Pancreas (tissue), 10 donors: ENCODE measurements at regions not wholly inside any gene's neighbourhood (a gene's known extent, or its start where the extent isn't known, plus 50 kb on each side); places are given as distances from the start of the nearest gene placed in this dataset.

Experiments
- ATAC-seq, 4 donors: fragments of 200-7000 bp; cut with Tn5 transposase; one replicate each; pipeline versions ENCODE4 v1.8.0 to v1.9.1; 2020; ENCODE audit warnings: mild to moderate bottlenecking in 4 of 4, moderate library complexity in 4 of 4
- DNase-seq, 6 donors: peaks; one replicate each; pipeline ENCODE4 v3.0.0-alpha.2; 2020
- FAIRE-seq: peaks from 2 replicates; lab custom pipeline; 2012; peaks lifted over from hg19 to GRCh38; lab: Jason Lieb, UNC
- H3K27ac ChIP-seq, 4 donors: fragments of 200-600 bp; sonication (generic); 1 replicate in 3 of 4; 2 replicates in 1 of 4; pipeline versions ENCODE4 v1.5.0 to v1.8.0; 2020
- H3K27me3 ChIP-seq, 4 donors: fragments of 200-600 bp; one replicate each; pipeline ENCODE4 v1.8.0; 2021
- H3K36me3 ChIP-seq, 3 donors: fragments of 200-600 bp; sonication (generic) in 1 of 3; one replicate each; pipeline versions ENCODE4 v1.5.0 to v1.8.0; 2020 to 2021
- H3K4me1 ChIP-seq, 3 donors: fragments of 200-600 bp; one replicate each; pipeline ENCODE4 v1.8.0; 2021
- H3K4me3 ChIP-seq, 4 donors: fragments of 200-600 bp; sonication (generic) in 2 of 4; one replicate each; pipeline versions ENCODE4 v1.5.0 to v1.8.0; 2020 to 2021
- H3K9me3 ChIP-seq, 4 donors: fragments of 200-600 bp; one replicate each; pipeline ENCODE4 v1.8.0; 2021
- WGBS, 2 donors: extraction: QIAGEN DNeasy Blood & Tissue Kit; methylation state at CpG; one replicate each; pipeline ENCODE4 v1.1.7; 2013; 5-methylcytosine and 5-hydroxymethylcytosine counted together
- intact Hi-C, 3 donors: fragments of 100-400 bp; cut with DNase I; formaldehyde crosslinking; loops; one replicate each; pipeline versions ENCODE4 v1.11.1 to v1.14.2; 2022
- TF ChIP-seq, protein P1 (sequence below), 4 donors: fragments of 200-600 bp; sonication (generic) in 3 of 4; IDR thresholded peaks; one replicate each; pipeline versions ENCODE4 v1.5.0 to v1.8.0; 2021; ENCODE audit warnings: antibody characterized with exemption in 4 of 4
- donor health status: healthy with polysubstance abuse.
- donor health status: DM: no; HTN: no; CAD: no; lungs with moderate emphysema.
- donor health status: DM: no; HTN: no; CAD: no.
- donor health status: control.
- donor health status: control.
- donor health status: Bipolar disorder and iron deficiency.
- donor health status: DM: yes; HTN: yes; CAD: no.
- donor health status: DM: no; HTN: no; CAD: no.
- donor health status: DM: no; HTN: no; CAD: no.
- donor health status: DM: yes; HTN: yes; CAD: no.

DNA sequence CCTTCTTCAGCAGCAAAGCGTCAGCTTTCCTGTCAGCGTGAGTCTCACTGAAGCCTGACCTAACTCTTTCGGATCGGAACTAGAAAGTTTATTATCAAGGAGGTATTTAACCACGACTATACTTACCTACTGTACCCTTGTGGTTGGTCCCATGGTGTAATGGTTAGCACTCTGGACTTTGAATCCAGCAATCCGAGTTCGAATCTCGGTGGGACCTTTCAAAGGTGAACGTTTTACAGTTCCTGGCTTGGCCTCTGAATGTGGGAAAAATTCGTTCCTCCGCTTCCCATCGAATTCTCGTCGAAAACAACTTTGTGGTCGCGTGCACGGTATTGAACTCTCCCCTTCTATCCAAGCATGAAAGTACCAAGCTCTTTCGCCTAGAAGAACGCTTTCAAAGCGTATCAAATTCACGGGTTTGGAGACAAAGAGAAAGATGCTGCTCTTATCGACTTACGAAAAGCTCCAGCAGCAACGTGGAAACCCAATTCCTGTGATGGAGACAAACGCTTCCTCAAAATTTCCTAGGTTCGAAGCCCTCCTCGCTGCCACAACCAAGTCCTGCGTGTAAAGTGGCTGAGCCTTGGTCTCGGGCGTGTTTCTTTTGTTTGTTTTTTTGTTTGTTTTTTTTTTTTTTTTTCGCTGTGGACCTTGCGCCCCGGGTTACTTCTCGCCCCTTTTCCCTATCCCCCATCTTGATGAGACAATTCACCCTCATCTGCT lies 63.7 kb downstream of the GPX5 start:
- H3K27ac ChIP-seq: no peak overlapping the region
- no peak overlapping the region for H3K4me3 ChIP-seq
- peak in 3 of 6 donors; percentile 25 to 56 (median 30) for DNase-seq
- H3K36me3 ChIP-seq: no peaks in the 10 kb centered on the region
- 7% methylated on average over 34 of the region's 34 CpGs for WGBS, 2 donors
- TF ChIP-seq, protein P1, sequence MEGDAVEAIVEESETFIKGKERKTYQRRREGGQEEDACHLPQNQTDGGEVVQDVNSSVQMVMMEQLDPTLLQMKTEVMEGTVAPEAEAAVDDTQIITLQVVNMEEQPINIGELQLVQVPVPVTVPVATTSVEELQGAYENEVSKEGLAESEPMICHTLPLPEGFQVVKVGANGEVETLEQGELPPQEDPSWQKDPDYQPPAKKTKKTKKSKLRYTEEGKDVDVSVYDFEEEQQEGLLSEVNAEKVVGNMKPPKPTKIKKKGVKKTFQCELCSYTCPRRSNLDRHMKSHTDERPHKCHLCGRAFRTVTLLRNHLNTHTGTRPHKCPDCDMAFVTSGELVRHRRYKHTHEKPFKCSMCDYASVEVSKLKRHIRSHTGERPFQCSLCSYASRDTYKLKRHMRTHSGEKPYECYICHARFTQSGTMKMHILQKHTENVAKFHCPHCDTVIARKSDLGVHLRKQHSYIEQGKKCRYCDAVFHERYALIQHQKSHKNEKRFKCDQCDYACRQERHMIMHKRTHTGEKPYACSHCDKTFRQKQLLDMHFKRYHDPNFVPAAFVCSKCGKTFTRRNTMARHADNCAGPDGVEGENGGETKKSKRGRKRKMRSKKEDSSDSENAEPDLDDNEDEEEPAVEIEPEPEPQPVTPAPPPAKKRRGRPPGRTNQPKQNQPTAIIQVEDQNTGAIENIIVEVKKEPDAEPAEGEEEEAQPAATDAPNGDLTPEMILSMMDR (IDR thresholded peaks at IDR 0.05): no peak
- no peak for FAIRE-seq
- H3K4me1 ChIP-seq: peaks cover 0 to 19% (median 4%) of the 10 kb centered on the region in 3 donors
- intact Hi-C loops: no loop called here
- H3K27me3 ChIP-seq: peaks cover 0 to 16% (median 2%) of the 10 kb centered on the region in 4 donors
- ATAC-seq: peak; percentile 19 to 58 (median 50)
- H3K9me3 ChIP-seq: no peaks in the 10 kb centered on the region

DNA sequence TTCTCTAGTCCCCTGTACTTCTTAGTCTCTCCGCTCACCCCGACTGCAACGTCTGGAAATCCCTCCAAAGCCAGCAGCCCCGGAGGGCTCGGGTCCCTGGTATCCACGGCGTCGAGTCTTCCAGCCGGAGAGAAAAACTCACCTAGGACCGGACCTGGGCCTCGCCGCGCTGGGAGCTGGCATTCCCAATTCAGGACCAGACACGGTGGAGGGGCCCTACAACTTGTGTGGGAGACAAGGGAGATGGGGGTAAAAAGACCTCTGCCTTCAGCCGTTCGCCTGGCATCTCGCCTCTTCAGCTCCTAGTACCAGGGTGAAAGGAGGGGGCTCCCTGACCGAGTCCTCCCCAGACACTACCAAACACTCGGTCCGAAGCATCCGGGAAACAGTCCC lies 64.3 kb downstream of the GPX5 start:
- Histone ChIP-seq H3K27me3 (peaks cover 0 to 18% (median 2%) of the 10 kb centered on the region in 4 donors), H3K36me3 (no peaks in the 10 kb centered on the region), H3K4me3 (no peak overlapping the region), H3K27ac (no peak overlapping the region), H3K4me1 (peaks cover 0 to 17% (median 4%) of the 10 kb centered on the region in 3 donors), H3K9me3 (no peaks in the 10 kb centered on the region)
- peak in 1 of 6 donors; percentile 45 for DNase-seq
- TF ChIP-seq, protein P1 (IDR thresholded peaks at IDR 0.05): no peak
- WGBS, 2 donors: 38 to 40% methylated on average over 21 of the region's 21 CpGs
- intact Hi-C loops: no loop called here
- no peak for ATAC-seq
- no peak for FAIRE-seq

DNA sequence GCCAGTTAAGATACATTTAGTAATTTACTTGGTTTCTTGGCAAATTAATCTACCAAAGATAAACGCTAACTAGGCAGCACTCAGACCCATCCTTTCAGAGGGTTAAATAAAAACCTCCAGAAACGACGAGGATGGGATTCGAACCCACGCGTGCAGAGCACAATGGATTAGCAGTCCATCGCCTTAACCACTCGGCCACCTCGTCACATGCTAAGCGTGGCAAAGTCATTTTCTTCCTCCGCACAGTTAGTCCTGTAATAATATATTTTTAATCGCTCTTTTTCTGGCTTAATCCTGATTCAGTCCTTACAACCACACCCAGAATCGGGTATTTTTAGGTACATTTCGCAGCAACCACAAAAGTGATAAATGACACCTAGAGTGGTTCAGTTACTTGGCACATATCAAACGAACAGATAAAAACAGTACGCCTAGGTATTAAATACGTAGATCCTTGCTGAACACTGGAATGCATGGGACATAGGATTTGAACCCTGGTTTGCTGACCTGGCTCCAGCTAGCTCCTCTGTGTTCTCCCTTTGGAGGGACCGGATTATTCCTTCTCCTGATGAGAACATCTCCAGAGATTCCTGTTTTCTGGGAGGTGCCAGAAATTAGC lies 71.6 kb downstream of the GPX5 start:
- 10 to 11% methylated on average over 18 of the region's 18 CpGs for WGBS, 2 donors
- Histone ChIP-seq H3K36me3 (no peaks in the 10 kb centered on the region), H3K4me1 (no peaks in the 10 kb centered on the region), H3K27me3 (peaks cover 0 to 35% (median 2%) of the 10 kb centered on the region in 4 donors), H3K4me3 (no peak overlapping the region), H3K9me3 (no peaks in the 10 kb centered on the region), H3K27ac (no peak overlapping the region)
- intact Hi-C loops: no loop called here
- no peak for FAIRE-seq
- TF ChIP-seq, protein P1 (IDR thresholded peaks at IDR 0.05): no peak
- DNase-seq: no peak
- peak; percentile 18 to 64 (median 35) for ATAC-seq

DNA sequence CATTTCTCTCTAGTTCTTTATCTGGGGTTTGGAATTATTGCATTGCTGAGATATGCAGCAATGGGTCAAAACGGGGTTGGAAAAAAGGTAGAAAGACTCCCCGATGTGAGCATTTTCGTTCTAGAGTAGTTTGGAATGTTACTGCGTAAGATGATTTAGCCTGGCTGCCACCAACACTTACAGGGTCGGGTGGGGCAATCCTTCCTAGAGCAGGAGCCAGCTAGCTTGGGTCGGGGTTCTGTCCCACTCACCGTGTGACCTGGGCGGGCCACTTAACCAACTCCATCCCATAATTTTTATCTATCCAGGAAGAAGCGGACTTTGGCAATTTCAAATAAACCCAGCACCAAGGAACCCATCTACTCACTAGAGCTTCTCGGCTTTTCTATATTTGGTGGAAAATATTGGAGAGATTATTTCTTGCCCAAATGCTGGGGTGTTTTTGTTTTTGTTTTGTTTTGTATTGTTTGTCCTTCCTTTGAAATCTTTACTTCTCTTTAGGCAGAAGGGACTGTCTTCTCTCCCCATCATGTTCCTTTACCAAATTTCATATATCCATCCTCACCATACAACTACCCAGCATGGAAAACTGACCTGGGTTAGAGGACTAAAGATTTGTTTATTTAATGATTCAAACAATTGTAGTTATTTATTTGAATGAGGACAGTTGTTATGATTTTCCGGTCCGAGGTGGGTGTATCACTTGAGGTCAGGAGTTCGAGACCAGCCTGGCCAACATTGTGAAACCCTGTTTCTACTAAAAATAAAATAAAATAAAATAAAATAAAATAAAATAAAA lies 72.4 kb downstream of the GPX5 start:
- Histone ChIP-seq H3K27me3 (peaks cover 0 to 28% (median 3%) of the 10 kb centered on the region in 4 donors), H3K27ac (no peak overlapping the region), H3K9me3 (no peaks in the 10 kb centered on the region), H3K4me1 (no peaks in the 10 kb centered on the region), H3K36me3 (no peaks in the 10 kb centered on the region), H3K4me3 (no peak overlapping the region)
- TF ChIP-seq, protein P1 (IDR thresholded peaks at IDR 0.05): no peak
- intact Hi-C loops: no loop called here
- FAIRE-seq (no peak), DNase-seq (no peak), ATAC-seq (no peak)
- WGBS, 2 donors: 40 to 41% methylated on average over 13 of the region's 13 CpGs
